Midbrain (tissue), 1 donor: ENCODE measurements at regions not wholly inside any gene's neighbourhood (a gene's known extent, or its start where the extent isn't known, plus 50 kb on each side); places are given as distances from the start of the nearest gene placed in this dataset.

ENCODE experiments used
- DNase-seq: peaks from one replicate; lab custom pipeline; 2025; lab: John Stamatoyannopoulos, UW

GRCh38 chr6:3526962-3527650 is 70.3 kb upstream of the SLC22A23 start:
- DNase-seq = no peak

- no peak for DNase-seq
Measured at GRCh38 chr6:3525915-3526314, 69.1 kb upstream of the SLC22A23 start.

- no peak for DNase-seq
Measured at GRCh38 chr6:3524456-3524855, 67.6 kb upstream of the SLC22A23 start.

GRCh38 chr6:3523966-3524365 is 67.1 kb upstream of the SLC22A23 start:
- no peak for DNase-seq

GRCh38 chr6:3523271-3523670 is 66.4 kb upstream of the SLC22A23 start:
- DNase-seq = no peak

- DNase-seq = no peak
Measured at GRCh38 chr6:3522561-3523260, 65.9 kb upstream of the SLC22A23 start.

GRCh38 chr6:3520281-3521230 is 63.7 kb upstream of the SLC22A23 start:
- no peak for DNase-seq

- DNase-seq = no peak
Measured at GRCh38 chr6:3518356-3519190, 61.7 kb upstream of the SLC22A23 start.

GRCh38 chr6:3517350-3517749 is 60.5 kb upstream of the SLC22A23 start:
- no peak for DNase-seq

- DNase-seq = no peak
Measured at GRCh38 chr6:3516092-3516491, 59.2 kb upstream of the SLC22A23 start.

GRCh38 chr6:3515669-3516068 is 58.8 kb upstream of the SLC22A23 start:
- DNase-seq = no peak

GRCh38 chr6:3513416-3513815 is 56.6 kb upstream of the SLC22A23 start:
- DNase-seq = no peak

- no peak for DNase-seq
Measured at GRCh38 chr6:3512832-3513231, 56.0 kb upstream of the SLC22A23 start.

- no peak for DNase-seq
Measured at GRCh38 chr6:3510617-3511016, 53.8 kb upstream of the SLC22A23 start.

- DNase-seq = no peak
Measured at GRCh38 chr6:3510178-3510577, 53.3 kb upstream of the SLC22A23 start.

GRCh38 chr6:3509336-3509735 is 52.5 kb upstream of the SLC22A23 start:
- DNase-seq = no peak

GRCh38 chr6:3506751-3507383 is 50.0 kb upstream of the SLC22A23 start:
- no peak for DNase-seq
